PC-3 (cell line): ENCODE measurements at regions not wholly inside any gene's neighbourhood (a gene's known extent, or its start where the extent isn't known, plus 50 kb on each side); places are given as distances from the start of the nearest gene placed in this dataset.

Experiments
- ATAC-seq: fragments of 200-7000 bp; cut with Tn5 transposase; 2 replicates; pipeline ENCODE4 v1.9.1; 2020; ENCODE audit warnings: mild to moderate bottlenecking, moderate library complexity
- BruUV-seq: library from RNA; stranded (reverse); fragments of 400-500 nt; replicated peaks from 2 replicates; lab custom pipeline; 2021; lab: Mats Ljungman, UMichigan
- CTCF ChIA-PET: fragments of 300-600 bp; sonication (Branson Sonifier 250); formaldehyde crosslinking; loops from one replicate; lab custom pipeline; 2022; ENCODE audit warnings: antibody characterized with exemption; lab: Charles Lee
- POLR2A ChIA-PET: fragments of 300-600 bp; sonication (Branson Sonifier 250); formaldehyde crosslinking; loops from one replicate; lab custom pipeline; 2022; ENCODE audit warnings: antibody characterized with exemption; ENCODE audit not compliant: unreplicated experiment; lab: Charles Lee
- DNase-seq: peaks from one replicate; pipeline ENCODE4 v3.0.0-alpha.2; 2015
- H2AFZ ChIP-seq: fragments of 300-600 bp; sonication (generic); 2 replicates; pipeline ENCODE4 v1.6.0; 2016; ENCODE audit warnings: antibody characterized with exemption, low read length
- H3F3A ChIP-seq: fragments of 300-600 bp; sonication (generic); one replicate; pipeline ENCODE4 v1.6.0; 2017; ENCODE audit warnings: antibody characterized with exemption, low read length, control low read depth, mild to moderate bottlenecking; ENCODE audit not compliant: unreplicated experiment
- H3K27ac ChIP-seq: fragments of 300-600 bp; sonication (generic); 2 replicates; pipeline ENCODE4 v1.5.1; 2016; ENCODE audit warnings: mild to moderate bottlenecking, low read length
- H3K27me3 ChIP-seq: fragments of 300-600 bp; sonication (generic); 2 replicates; pipeline ENCODE4 v1.6.1; 2016; ENCODE audit warnings: low read length, mixed read lengths
- H3K36me3 ChIP-seq: fragments of 300-600 bp; sonication (generic); 2 replicates; pipeline ENCODE4 v1.6.1; 2016; ENCODE audit warnings: low read depth, mixed run types, low read length, mixed read lengths
- H3K4me1 ChIP-seq: fragments of 300-600 bp; sonication (generic); 2 replicates; pipeline ENCODE4 v1.5.1; 2016; ENCODE audit warnings: low read length; ENCODE audit not compliant: insufficient read depth
- H3K4me2 ChIP-seq: fragments of 300-600 bp; sonication (generic); 2 replicates; pipeline ENCODE4 v1.6.0; 2016; ENCODE audit warnings: low read length
- H3K4me3 ChIP-seq: fragments of 300-600 bp; sonication (generic); 2 replicates; pipeline ENCODE4 v1.5.1; 2016; ENCODE audit warnings: mild to moderate bottlenecking, low read length, mixed read lengths
- H3K79me2 ChIP-seq: fragments of 300-600 bp; sonication (generic); 2 replicates; pipeline ENCODE4 v1.6.1; 2017; ENCODE audit warnings: low read length, mixed read lengths
- H3K9ac ChIP-seq: fragments of 300-600 bp; sonication (generic); 2 replicates; pipeline ENCODE4 v1.6.0; 2016; ENCODE audit warnings: mild to moderate bottlenecking, low read length
- H3K9me2 ChIP-seq: fragments of 300-600 bp; sonication (generic); replicated peaks from 2 replicates; pipeline ENCODE4 v1.6.1; 2016; ENCODE audit warnings: mixed run types, low read length, mixed read lengths
- H3K9me3 ChIP-seq: fragments of 300-600 bp; sonication (generic); 2 replicates; pipeline ENCODE4 v1.6.1; 2016; ENCODE audit warnings: low read length, mixed read lengths
- H4K20me1 ChIP-seq: fragments of 300-600 bp; sonication (generic); 2 replicates; pipeline ENCODE4 v1.6.1; 2016; ENCODE audit warnings: low read length, mixed read lengths
- CTCF ChIP-seq: fragments of 300-600 bp; sonication (generic); conservative IDR thresholded peaks from 2 replicates; pipeline ENCODE4 v1.5.1; 2017; ENCODE audit warnings: antibody characterized with exemption, low read depth, mild to moderate bottlenecking, low read length
- EZH2 ChIP-seq: fragments of 300-600 bp; sonication (generic); IDR thresholded peaks from one replicate; pipeline ENCODE4 v1.6.1; 2017; ENCODE audit warnings: antibody characterized with exemption, mild to moderate bottlenecking, low read length; ENCODE audit not compliant: unreplicated experiment
- EZH2phosphoT487 ChIP-seq: fragments of 300-600 bp; sonication (generic); IDR thresholded peaks from 2 replicates; pipeline ENCODE4 v1.6.1; 2018; ENCODE audit warnings: mild to moderate bottlenecking, antibody characterized with exemption, low read length, borderline replicate concordance
- intact Hi-C: fragments of 100-400 bp; cut with micrococcal nuclease; formaldehyde crosslinking; loops from 2 replicates; pipeline ENCODE4 v1.9.0; 2023

DNA sequence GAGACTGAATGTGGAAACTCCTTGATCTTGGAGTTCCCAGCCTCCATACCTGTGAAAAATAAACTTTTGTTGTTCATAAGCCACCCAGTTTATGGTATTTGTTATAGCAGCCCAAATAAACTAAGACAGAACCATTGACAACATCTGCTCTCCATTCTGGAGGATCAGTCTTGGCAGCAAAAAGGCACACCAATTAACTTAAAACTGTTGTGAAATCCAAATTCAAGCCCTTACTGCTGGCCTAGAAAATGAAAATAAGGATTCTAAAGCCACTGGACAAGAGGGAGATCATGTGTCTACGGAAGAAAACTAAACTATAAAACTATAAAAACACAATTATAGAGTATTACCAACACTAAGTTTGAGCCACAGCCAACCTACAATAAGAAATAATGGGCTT, 172.1 kb upstream of the RNPC3 start:
- Histone ChIP-seq H2AFZ (no peak overlapping the region), H3K27ac (no peak overlapping the region), H4K20me1 (no peaks in the 10 kb centered on the region), H3K9me2 (no peaks in the 10 kb centered on the region), H3K36me3 (no peaks in the 10 kb centered on the region), H3K79me2 (no peaks in the 10 kb centered on the region), H3F3A (no peaks in the 10 kb centered on the region), H3K27me3 (no peaks in the 10 kb centered on the region), H3K4me1 (no peaks in the 10 kb centered on the region), H3K4me3 (no peak overlapping the region), H3K4me2 (no peak overlapping the region), H3K9me3 (no peaks in the 10 kb centered on the region), H3K9ac (no peak overlapping the region)
- intact Hi-C loops: no loop called here
- ATAC-seq (no peak), DNase-seq (no peak)
- BruUV-seq: no TSS peak
- ChIA-PET CTCF (no interaction called here), POLR2A (no interaction called here)
- TF ChIP-seq EZH2 (no peak), EZH2phosphoT487 (no peak), CTCF (no peak)

DNA sequence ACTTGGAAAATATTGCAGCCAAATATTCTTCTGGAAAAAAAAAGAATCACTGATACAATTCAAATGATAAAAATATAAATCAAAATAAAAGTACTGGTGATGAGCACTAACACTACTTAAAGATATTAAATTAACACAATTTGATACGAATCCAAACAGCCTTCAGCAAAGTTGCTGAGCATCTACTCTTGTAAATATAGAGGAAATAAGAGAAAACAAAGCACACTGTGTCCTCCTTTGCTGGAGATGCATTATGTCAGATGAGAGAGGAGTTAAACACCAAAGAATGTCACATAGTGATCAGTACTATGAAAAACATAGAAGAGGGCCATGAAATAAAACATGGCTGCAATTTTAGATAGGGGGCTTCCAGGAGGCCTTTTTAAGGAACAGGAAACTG, 177.4 kb upstream of the RNPC3 start:
- H3F3A ChIP-seq: no peaks in the 10 kb centered on the region
- CTCF ChIA-PET: no interaction called here
- intact Hi-C loops: no loop called here

DNA sequence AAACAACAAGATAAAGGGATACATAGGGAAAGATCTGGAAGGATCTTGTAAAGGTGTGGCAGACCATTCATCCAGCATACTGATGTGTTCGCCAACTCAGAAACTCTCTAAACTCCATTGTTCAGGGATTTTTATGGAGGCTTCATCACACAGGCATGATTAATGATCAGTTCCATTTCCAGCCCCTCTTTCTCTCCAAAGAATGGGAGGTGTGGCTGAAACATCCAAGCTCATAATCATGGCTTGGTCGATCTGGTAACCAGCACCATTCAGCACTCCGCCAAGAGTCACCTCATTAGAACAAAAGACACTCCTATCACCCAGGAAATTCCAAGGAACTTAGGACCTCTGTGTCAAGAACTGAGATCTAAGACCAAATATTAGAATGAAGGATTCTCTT, 180.6 kb upstream of the RNPC3 start:
- Histone ChIP-seq H2AFZ (no peak overlapping the region), H3K9me2 (no peaks in the 10 kb centered on the region), H3K79me2 (no peaks in the 10 kb centered on the region), H3K36me3 (no peaks in the 10 kb centered on the region), H3K4me1 (no peaks in the 10 kb centered on the region), H3K27ac (no peak overlapping the region), H3F3A (no peaks in the 10 kb centered on the region), H3K4me3 (no peak overlapping the region), H3K9me3 (no peaks in the 10 kb centered on the region), H3K9ac (no peak overlapping the region), H4K20me1 (no peaks in the 10 kb centered on the region), H3K27me3 (0 out of 2 replicates have a peak, but pooled peaks cover 5% of the 10 kb centered on the region), H3K4me2 (no peak overlapping the region)
- TF ChIP-seq EZH2phosphoT487 (no peak), CTCF (no peak), EZH2 (no peak)
- intact Hi-C loops: no loop called here
- ChIA-PET POLR2A (no interaction called here), CTCF (no interaction called here)
- ATAC-seq: no peak
- BruUV-seq: no TSS peak
- no peak for DNase-seq

More for the DNA sequence above, 177.4 kb upstream of the RNPC3 start:
- Histone ChIP-seq H3K4me2 (no peak overlapping the region), H3K4me3 (no peak overlapping the region), H3K9me2 (no peaks in the 10 kb centered on the region), H3K36me3 (no peaks in the 10 kb centered on the region), H3K4me1 (no peaks in the 10 kb centered on the region), H3K9ac (no peak overlapping the region), H3K27me3 (0 out of 2 replicates have a peak, but pooled peaks cover 5% of the 10 kb centered on the region), H3K9me3 (no peaks in the 10 kb centered on the region), H3K79me2 (no peaks in the 10 kb centered on the region), H4K20me1 (no peaks in the 10 kb centered on the region), H3K27ac (no peak overlapping the region), H2AFZ (no peak overlapping the region)
- DNase-seq (no peak), ATAC-seq (no peak)
- BruUV-seq: no TSS peak
- POLR2A ChIA-PET: no interaction called here
- TF ChIP-seq CTCF (no peak), EZH2 (no peak), EZH2phosphoT487 (no peak)
